ENCODE measurements at regions not wholly inside any gene's neighbourhood (a gene's known extent, or its start where the extent isn't known, plus 50 kb on each side); places are given as distances from the start of the nearest gene placed in this dataset.

DNA sequence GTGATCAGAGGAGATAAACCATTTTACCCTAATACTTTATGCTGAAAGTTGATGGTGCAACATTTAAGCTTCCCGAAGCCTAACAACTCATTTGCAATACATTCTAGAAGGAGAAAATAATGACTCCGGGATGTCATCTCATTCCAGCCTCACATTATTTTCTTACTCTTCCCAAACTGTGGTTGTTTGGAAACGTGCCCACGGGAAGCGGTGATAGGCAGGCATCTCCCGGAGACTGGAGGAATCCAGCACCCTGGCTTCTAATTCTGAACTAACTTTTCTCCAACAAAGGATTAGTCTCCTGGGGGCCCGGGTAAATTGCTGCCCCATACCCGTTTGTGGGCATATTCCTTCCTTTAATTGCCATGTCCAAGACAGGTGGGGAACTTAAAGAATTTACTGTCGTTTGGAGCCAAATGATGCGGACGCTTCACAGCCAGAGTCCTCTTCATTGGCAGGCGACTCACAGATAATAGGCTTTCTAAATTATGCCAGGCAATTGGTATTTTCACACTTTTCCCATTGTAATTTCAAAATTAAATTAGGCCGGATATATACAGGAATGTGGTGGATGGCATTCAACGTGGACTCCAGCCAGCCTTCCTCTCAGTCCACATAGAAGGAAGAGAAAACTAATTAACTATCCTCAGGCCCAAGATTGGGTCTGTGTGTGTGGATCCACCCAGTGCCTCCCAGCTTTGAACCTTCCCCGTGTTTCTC is 278.1 kb downstream of the AJAP1 start (continued):
- TF ChIP-seq, protein P1, sequence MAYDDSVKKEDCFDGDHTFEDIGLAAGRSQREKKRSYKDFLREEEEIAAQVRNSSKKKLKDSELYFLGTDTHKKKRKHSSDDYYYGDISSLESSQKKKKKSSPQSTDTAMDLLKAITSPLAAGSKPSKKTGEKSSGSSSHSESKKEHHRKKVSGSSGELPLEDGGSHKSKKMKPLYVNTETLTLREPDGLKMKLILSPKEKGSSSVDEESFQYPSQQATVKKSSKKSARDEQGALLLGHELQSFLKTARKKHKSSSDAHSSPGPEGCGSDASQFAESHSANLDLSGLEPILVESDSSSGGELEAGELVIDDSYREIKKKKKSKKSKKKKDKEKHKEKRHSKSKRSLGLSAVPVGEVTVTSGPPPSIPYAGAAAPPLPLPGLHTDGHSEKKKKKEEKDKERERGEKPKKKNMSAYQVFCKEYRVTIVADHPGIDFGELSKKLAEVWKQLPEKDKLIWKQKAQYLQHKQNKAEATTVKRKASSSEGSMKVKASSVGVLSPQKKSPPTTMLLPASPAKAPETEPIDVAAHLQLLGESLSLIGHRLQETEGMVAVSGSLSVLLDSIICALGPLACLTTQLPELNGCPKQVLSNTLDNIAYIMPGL (CRISPR knock-in tag; IDR thresholded peaks at IDR 0.05): no peak
- no peak for TF ChIP-seq NFYB (CRISPR knock-in tag; conservative IDR thresholded peaks at IDR 0.05; ENCODE audit: low read depth)
- TF ChIP-seq HMGA2 (CRISPR knock-in tag; IDR thresholded peaks at IDR 0.05): no peak
- TF ChIP-seq PRRX2 (CRISPR knock-in tag; IDR thresholded peaks at IDR 0.05): no peak

DNA sequence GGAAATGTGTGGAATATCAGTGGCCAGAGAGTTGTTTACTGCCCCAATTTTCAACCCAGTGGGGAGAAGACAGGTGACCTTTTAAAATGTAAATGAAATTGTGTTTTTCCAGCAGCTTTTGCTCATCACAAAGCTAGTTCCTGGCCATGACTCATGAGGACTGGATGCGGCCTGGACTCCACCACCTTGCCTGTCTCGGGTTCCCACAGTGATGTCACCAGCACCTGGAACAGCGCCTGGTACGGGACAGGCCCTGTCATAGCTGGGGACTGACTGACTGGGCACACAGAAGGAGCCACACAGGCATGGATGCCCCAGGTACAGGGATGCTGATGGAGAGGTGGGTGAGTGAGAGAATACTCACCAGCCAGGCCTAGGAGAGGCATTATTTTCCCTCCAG is 277.1 kb downstream of the AJAP1 start:
- no peak for TF ChIP-seq ZNF219 (CRISPR knock-in tag; IDR thresholded peaks at IDR 0.05; ENCODE audit: borderline replicate concordance)
- no peak for TF ChIP-seq FOXJ3 (CRISPR knock-in tag; IDR thresholded peaks at IDR 0.05; ENCODE audit: borderline replicate concordance)
- TF ChIP-seq, protein P2, sequence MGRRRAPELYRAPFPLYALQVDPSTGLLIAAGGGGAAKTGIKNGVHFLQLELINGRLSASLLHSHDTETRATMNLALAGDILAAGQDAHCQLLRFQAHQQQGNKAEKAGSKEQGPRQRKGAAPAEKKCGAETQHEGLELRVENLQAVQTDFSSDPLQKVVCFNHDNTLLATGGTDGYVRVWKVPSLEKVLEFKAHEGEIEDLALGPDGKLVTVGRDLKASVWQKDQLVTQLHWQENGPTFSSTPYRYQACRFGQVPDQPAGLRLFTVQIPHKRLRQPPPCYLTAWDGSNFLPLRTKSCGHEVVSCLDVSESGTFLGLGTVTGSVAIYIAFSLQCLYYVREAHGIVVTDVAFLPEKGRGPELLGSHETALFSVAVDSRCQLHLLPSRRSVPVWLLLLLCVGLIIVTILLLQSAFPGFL (CRISPR knock-in tag; IDR thresholded peaks at IDR 0.05; ENCODE audit: borderline replicate concordance): no peak
- TF ChIP-seq ZNF396 (CRISPR knock-in tag; IDR thresholded peaks at IDR 0.05; ENCODE audit: borderline replicate concordance): no peak
- TF ChIP-seq, protein P3, sequence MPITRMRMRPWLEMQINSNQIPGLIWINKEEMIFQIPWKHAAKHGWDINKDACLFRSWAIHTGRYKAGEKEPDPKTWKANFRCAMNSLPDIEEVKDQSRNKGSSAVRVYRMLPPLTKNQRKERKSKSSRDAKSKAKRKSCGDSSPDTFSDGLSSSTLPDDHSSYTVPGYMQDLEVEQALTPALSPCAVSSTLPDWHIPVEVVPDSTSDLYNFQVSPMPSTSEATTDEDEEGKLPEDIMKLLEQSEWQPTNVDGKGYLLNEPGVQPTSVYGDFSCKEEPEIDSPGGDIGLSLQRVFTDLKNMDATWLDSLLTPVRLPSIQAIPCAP (CRISPR knock-in tag; IDR thresholded peaks at IDR 0.05): no peak
- TF ChIP-seq, protein P1 (CRISPR knock-in tag; IDR thresholded peaks at IDR 0.05): no peak
- TF ChIP-seq, protein P4, sequence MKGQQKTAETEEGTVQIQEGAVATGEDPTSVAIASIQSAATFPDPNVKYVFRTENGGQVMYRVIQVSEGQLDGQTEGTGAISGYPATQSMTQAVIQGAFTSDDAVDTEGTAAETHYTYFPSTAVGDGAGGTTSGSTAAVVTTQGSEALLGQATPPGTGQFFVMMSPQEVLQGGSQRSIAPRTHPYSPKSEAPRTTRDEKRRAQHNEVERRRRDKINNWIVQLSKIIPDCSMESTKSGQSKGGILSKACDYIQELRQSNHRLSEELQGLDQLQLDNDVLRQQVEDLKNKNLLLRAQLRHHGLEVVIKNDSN (CRISPR knock-in tag; IDR thresholded peaks at IDR 0.05): no peak
- TF ChIP-seq, protein P5, sequence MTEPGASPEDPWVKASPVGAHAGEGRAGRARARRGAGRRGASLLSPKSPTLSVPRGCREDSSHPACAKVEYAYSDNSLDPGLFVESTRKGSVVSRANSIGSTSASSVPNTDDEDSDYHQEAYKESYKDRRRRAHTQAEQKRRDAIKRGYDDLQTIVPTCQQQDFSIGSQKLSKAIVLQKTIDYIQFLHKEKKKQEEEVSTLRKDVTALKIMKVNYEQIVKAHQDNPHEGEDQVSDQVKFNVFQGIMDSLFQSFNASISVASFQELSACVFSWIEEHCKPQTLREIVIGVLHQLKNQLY (CRISPR knock-in tag; IDR thresholded peaks at IDR 0.05): no peak
- H3K4me3 Mint-ChIP-seq: no peak overlapping the region
- CTCF ChIA-PET: no interaction called here

DNA sequence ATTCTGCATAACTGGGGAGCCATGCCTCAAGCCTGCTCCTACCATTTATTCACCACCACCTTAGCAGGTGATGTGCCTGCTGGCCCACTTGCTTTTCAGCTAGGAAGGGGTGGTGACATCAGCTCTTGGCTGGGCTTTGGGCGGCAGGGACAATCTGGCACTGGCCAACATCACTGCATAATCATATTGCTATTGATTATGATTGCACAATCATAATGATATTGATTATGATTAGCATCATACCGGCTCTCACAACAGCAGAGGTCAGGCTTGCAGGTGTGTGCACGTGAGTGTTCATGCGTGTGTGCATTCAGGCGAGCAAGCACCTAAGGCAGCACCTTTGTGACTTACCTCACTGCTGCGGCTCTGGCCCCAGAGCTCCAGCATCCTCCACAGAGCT is 273.8 kb downstream of the AJAP1 start:
- Mint-ChIP-seq H3K27ac (no peak overlapping the region), H3K36me3 (peaks cover 79% of the 10 kb centered on the region), H3K4me1 (no peaks in the 10 kb centered on the region), H3K4me3 (no peak overlapping the region), H3K27me3 (ENCODE audit: low read depth) (peaks cover 24% of the 10 kb centered on the region), H3K9me3 (peaks cover 84% of the 10 kb centered on the region)
- DNase-seq (ENCODE audit: low spot score) (no peak), ATAC-seq (no peak)
- TF ChIP-seq, protein P6, sequence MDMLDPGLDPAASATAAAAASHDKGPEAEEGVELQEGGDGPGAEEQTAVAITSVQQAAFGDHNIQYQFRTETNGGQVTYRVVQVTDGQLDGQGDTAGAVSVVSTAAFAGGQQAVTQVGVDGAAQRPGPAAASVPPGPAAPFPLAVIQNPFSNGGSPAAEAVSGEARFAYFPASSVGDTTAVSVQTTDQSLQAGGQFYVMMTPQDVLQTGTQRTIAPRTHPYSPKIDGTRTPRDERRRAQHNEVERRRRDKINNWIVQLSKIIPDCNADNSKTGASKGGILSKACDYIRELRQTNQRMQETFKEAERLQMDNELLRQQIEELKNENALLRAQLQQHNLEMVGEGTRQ (CRISPR knock-in tag; IDR thresholded peaks at IDR 0.05): no peak
- TF ChIP-seq RELA (CRISPR knock-in tag; IDR thresholded peaks at IDR 0.05; ENCODE audit: borderline replicate concordance) (no peak), ELF4 (CRISPR knock-in tag; IDR thresholded peaks at IDR 0.05; ENCODE audit: low read depth) (no peak)
- TF ChIP-seq, protein P7, sequence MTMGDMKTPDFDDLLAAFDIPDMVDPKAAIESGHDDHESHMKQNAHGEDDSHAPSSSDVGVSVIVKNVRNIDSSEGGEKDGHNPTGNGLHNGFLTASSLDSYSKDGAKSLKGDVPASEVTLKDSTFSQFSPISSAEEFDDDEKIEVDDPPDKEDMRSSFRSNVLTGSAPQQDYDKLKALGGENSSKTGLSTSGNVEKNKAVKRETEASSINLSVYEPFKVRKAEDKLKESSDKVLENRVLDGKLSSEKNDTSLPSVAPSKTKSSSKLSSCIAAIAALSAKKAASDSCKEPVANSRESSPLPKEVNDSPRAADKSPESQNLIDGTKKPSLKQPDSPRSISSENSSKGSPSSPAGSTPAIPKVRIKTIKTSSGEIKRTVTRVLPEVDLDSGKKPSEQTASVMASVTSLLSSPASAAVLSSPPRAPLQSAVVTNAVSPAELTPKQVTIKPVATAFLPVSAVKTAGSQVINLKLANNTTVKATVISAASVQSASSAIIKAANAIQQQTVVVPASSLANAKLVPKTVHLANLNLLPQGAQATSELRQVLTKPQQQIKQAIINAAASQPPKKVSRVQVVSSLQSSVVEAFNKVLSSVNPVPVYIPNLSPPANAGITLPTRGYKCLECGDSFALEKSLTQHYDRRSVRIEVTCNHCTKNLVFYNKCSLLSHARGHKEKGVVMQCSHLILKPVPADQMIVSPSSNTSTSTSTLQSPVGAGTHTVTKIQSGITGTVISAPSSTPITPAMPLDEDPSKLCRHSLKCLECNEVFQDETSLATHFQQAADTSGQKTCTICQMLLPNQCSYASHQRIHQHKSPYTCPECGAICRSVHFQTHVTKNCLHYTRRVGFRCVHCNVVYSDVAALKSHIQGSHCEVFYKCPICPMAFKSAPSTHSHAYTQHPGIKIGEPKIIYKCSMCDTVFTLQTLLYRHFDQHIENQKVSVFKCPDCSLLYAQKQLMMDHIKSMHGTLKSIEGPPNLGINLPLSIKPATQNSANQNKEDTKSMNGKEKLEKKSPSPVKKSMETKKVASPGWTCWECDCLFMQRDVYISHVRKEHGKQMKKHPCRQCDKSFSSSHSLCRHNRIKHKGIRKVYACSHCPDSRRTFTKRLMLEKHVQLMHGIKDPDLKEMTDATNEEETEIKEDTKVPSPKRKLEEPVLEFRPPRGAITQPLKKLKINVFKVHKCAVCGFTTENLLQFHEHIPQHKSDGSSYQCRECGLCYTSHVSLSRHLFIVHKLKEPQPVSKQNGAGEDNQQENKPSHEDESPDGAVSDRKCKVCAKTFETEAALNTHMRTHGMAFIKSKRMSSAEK (CRISPR knock-in tag; IDR thresholded peaks at IDR 0.05; ENCODE audit: borderline replicate concordance): no peak
- TF ChIP-seq, protein P8, sequence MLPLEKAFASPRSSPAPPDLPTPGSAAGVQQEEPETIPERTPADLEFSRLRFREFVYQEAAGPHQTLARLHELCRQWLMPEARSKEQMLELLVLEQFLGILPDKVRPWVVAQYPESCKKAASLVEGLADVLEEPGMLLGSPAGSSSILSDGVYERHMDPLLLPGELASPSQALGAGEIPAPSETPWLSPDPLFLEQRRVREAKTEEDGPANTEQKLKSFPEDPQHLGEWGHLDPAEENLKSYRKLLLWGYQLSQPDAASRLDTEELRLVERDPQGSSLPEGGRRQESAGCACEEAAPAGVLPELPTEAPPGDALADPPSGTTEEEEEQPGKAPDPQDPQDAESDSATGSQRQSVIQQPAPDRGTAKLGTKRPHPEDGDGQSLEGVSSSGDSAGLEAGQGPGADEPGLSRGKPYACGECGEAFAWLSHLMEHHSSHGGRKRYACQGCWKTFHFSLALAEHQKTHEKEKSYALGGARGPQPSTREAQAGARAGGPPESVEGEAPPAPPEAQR (CRISPR knock-in tag; IDR thresholded peaks at IDR 0.05): no peak
- ChIA-PET CTCF (no interaction called here), POLR2A (no interaction called here)

More for the DNA sequence above, 277.1 kb downstream of the AJAP1 start:
- H3K27ac Mint-ChIP-seq: no peak overlapping the region
- peaks cover 66% of the 10 kb centered on the region for H3K36me3 Mint-ChIP-seq
- ATAC-seq: no peak
- H3K4me1 Mint-ChIP-seq: no peaks in the 10 kb centered on the region
- peaks cover 15% of the 10 kb centered on the region for H3K27me3 Mint-ChIP-seq (ENCODE audit: low read depth)
- peaks cover 69% of the 10 kb centered on the region for H3K9me3 Mint-ChIP-seq
- POLR2A ChIA-PET: no interaction called here
- no peak for DNase-seq (ENCODE audit: low spot score)

All from WTC11 (cell line).